Upper lobe of left lung (tissue), 4 donors: ENCODE measurements at regions not wholly inside any gene's neighbourhood (a gene's known extent, or its start where the extent isn't known, plus 50 kb on each side); places are given as distances from the start of the nearest gene placed in this dataset.

Source experiments
- EP300 ChIP-seq, 4 donors: sonication (generic); formaldehyde crosslinking; IDR thresholded peaks; one replicate each; pipeline ENCODE4 v1.5.1; 2017; ENCODE audit warnings: antibody characterized with exemption in 4 of 4, control low read depth in 2 of 4
- POLR2A ChIP-seq, 4 donors: fragments of 450-650 bp; IDR thresholded peaks; one replicate each; pipeline ENCODE4 v1.5.1; 2016 to 2017; ENCODE audit warnings: antibody characterized with exemption in 4 of 4, mild to moderate bottlenecking in 2 of 4
- TF ChIP-seq, protein P1 (sequence below), 6 experiments: fragments of 450-650 bp in 4 of 6; fragments of 200-600 bp in 2 of 6; sonication (generic) in 2 of 6; IDR thresholded peaks; one replicate each; pipeline ENCODE4 v1.5.1; 2016 to 2019; ENCODE audit warnings: antibody characterized with exemption in 6 of 6

DNA sequence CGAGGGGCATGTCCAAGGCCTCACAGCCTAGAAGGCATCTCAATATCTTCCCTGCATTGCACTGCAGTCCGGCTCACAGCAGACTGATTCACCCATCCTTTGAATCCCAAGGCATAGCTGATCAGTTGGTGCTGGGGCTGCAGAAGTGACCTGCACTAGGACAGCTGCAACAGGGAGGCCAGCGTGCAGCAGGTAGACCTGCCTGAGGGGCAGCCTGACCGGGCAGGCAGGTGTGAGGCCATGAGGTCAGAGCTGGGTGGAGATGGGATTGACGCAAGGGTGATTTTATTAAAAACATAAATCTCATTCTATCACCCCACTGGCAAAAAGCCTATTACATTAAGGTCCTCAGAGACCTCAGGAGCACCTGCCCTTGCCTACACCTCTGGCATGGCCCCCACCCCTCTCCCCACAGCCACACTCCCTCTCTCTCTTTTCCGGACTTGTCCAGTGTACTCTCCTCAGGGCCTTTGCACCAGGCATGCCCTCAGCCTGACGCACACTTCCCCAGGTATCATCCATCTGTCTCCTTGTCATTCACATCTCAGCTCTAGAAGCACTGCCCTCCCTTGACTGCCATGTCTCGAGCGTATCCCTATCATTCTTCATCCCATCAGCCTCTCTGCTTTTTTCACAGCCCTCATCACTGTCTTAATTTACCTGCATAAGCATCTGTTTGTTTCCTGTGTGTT lies 63.5 kb upstream of the WIPF1 start:
- TF ChIP-seq POLR2A (IDR thresholded peaks at IDR 0.05) (no peak), EP300 (IDR thresholded peaks at IDR 0.05) (no peak)
- TF ChIP-seq, protein P1, sequence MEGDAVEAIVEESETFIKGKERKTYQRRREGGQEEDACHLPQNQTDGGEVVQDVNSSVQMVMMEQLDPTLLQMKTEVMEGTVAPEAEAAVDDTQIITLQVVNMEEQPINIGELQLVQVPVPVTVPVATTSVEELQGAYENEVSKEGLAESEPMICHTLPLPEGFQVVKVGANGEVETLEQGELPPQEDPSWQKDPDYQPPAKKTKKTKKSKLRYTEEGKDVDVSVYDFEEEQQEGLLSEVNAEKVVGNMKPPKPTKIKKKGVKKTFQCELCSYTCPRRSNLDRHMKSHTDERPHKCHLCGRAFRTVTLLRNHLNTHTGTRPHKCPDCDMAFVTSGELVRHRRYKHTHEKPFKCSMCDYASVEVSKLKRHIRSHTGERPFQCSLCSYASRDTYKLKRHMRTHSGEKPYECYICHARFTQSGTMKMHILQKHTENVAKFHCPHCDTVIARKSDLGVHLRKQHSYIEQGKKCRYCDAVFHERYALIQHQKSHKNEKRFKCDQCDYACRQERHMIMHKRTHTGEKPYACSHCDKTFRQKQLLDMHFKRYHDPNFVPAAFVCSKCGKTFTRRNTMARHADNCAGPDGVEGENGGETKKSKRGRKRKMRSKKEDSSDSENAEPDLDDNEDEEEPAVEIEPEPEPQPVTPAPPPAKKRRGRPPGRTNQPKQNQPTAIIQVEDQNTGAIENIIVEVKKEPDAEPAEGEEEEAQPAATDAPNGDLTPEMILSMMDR (IDR thresholded peaks at IDR 0.05) = no peak
